ENCODE measurements at regions not wholly inside any gene's neighbourhood (a gene's known extent, or its start where the extent isn't known, plus 50 kb on each side); places are given as distances from the start of the nearest gene placed in this dataset.

- no peak for DNase-seq (ENCODE audit: extremely low read depth, insufficient read length)
- H3K27me3 ChIP-seq (replicated peaks; ENCODE audit: control insufficient read depth, insufficient read depth, low read length): no peaks in the 10 kb centered on the region
- H3K4me3 ChIP-seq (replicated peaks; ENCODE audit: low read depth, low read length): no peak overlapping the region
- no peaks in the 10 kb centered on the region for H3K36me3 ChIP-seq (ENCODE audit: control insufficient read depth, insufficient read depth, low read length)
- TF ChIP-seq CTCF (IDR thresholded peaks at IDR 0.05; ENCODE audit: insufficient read depth, low read length, poor library complexity, severe bottlenecking): no peak
These were observed 142.4 kb upstream of the GRIN3A start for GRCh38 chr9:101880846-101881245.

DNA sequence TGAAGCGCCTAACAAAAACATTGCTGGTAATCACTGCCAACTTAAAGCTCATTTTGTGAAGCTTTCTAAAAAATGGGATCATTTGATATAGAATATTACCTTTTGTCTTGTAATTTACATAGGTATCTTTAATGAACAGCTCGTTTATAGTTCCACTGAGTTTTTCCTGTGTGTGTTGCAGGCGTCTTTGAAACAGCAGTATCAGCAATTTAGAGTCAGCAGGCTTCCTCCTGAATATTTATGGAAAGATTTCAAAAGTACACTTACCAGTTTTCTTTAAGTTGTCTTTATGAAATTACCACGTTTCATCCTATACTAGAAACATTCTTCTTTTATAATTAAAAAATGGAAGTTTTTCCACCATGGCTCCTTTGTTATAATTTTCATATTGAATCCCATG, 140.3 kb upstream of the GRIN3A start:
- TF ChIP-seq CTCF (IDR thresholded peaks at IDR 0.05; ENCODE audit: insufficient read depth, low read length, poor library complexity, severe bottlenecking): no peak
- DNase-seq (ENCODE audit: extremely low read depth, insufficient read length): no peak
- Histone ChIP-seq H3K27me3 (replicated peaks; ENCODE audit: control insufficient read depth, insufficient read depth, low read length) (no peaks in the 10 kb centered on the region), H3K4me3 (replicated peaks; ENCODE audit: low read depth, low read length) (no peak overlapping the region), H3K36me3 (ENCODE audit: control insufficient read depth, insufficient read depth, low read length) (no peaks in the 10 kb centered on the region)

- no peak for DNase-seq (ENCODE audit: extremely low read depth, insufficient read length)
- H3K36me3 ChIP-seq (ENCODE audit: control insufficient read depth, insufficient read depth, low read length): no peaks in the 10 kb centered on the region
These were observed 139.0 kb upstream of the GRIN3A start for GRCh38 chr9:101877439-101877838.

GRCh38 chr9:101861472-101861871, 123.0 kb upstream of the GRIN3A start:
- Histone ChIP-seq H3K27me3 (replicated peaks; ENCODE audit: control insufficient read depth, insufficient read depth, low read length) (no peaks in the 10 kb centered on the region), H3K4me3 (replicated peaks; ENCODE audit: low read depth, low read length) (no peak overlapping the region), H3K36me3 (ENCODE audit: control insufficient read depth, insufficient read depth, low read length) (no peaks in the 10 kb centered on the region)
- no peak for DNase-seq (ENCODE audit: extremely low read depth, insufficient read length)
- no peak for TF ChIP-seq CTCF (IDR thresholded peaks at IDR 0.05; ENCODE audit: insufficient read depth, low read length, poor library complexity, severe bottlenecking)

More at GRCh38 chr9:101877439-101877838, 139.0 kb upstream of the GRIN3A start:
- TF ChIP-seq CTCF (IDR thresholded peaks at IDR 0.05; ENCODE audit: insufficient read depth, low read length, poor library complexity, severe bottlenecking): no peak
- Histone ChIP-seq H3K27me3 (replicated peaks; ENCODE audit: control insufficient read depth, insufficient read depth, low read length) (no peaks in the 10 kb centered on the region), H3K4me3 (replicated peaks; ENCODE audit: low read depth, low read length) (no peak overlapping the region)

GRCh38 chr9:101860920-101861319, 122.5 kb upstream of the GRIN3A start:
- TF ChIP-seq CTCF (IDR thresholded peaks at IDR 0.05; ENCODE audit: insufficient read depth, low read length, poor library complexity, severe bottlenecking): no peak
- Histone ChIP-seq H3K4me3 (replicated peaks; ENCODE audit: low read depth, low read length) (no peak overlapping the region), H3K27me3 (replicated peaks; ENCODE audit: control insufficient read depth, insufficient read depth, low read length) (no peaks in the 10 kb centered on the region), H3K36me3 (ENCODE audit: control insufficient read depth, insufficient read depth, low read length) (no peaks in the 10 kb centered on the region)
- no peak for DNase-seq (ENCODE audit: extremely low read depth, insufficient read length)

DNA sequence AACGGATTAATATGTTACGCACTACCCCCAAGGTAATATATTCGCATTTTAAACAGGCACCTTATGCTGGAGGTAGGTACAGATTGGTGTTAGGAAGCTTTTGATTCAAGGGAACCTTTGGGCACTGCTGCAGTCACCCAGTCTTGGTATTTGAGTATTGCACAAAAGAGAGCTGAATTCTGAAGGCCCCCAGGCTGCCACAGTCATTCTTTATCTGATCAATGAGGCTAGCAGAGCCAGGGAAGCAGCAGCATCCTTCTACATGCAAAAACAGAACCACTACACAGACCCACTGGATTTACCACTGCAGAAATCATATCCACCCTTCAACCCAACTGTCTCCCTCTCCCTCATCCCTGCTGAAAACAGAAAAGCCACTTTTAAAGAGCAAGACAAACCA, 121.2 kb upstream of the GRIN3A start:
- no peaks in the 10 kb centered on the region for H3K27me3 ChIP-seq (replicated peaks; ENCODE audit: control insufficient read depth, insufficient read depth, low read length)
- H3K4me3 ChIP-seq (replicated peaks; ENCODE audit: low read depth, low read length): no peak overlapping the region
- TF ChIP-seq CTCF (IDR thresholded peaks at IDR 0.05; ENCODE audit: insufficient read depth, low read length, poor library complexity, severe bottlenecking): no peak
- H3K36me3 ChIP-seq (ENCODE audit: control insufficient read depth, insufficient read depth, low read length): no peaks in the 10 kb centered on the region
- DNase-seq (ENCODE audit: extremely low read depth, insufficient read length): no peak

Measured in GM06990 (cell line).